HEK293 (cell line): ENCODE measurements at regions not wholly inside any gene's neighbourhood (a gene's known extent, or its start where the extent isn't known, plus 50 kb on each side); places are given as distances from the start of the nearest gene placed in this dataset.

Source experiments
- MYNN ChIP-seq: fragments of 450-650 bp; formaldehyde crosslinking; IDR thresholded peaks from 2 replicates; pipeline ENCODE4 v1.5.1; 2016; ENCODE audit warnings: missing biosample characterization, missing genetic modification characterization, borderline replicate concordance
- TCF7L2 ChIP-seq: IDR thresholded peaks from 2 replicates; pipeline ENCODE4 v1.6.1; 2011; ENCODE audit warnings: low read depth, mild to moderate bottlenecking, inconsistent platforms, low read length, moderate library complexity, borderline replicate concordance
- ZNF19 ChIP-seq: fragments of 450-650 bp; formaldehyde crosslinking; IDR thresholded peaks from 2 replicates; pipeline ENCODE4; 2016; ENCODE audit warnings: missing biosample characterization, missing genetic modification characterization, low read depth
- ZNF335 ChIP-seq: fragments of 450-650 bp; formaldehyde crosslinking; conservative IDR thresholded peaks from 2 replicates; pipeline ENCODE4 v1.5.1; 2016; ENCODE audit warnings: missing biosample characterization, missing genetic modification characterization
- TF ChIP-seq, protein P1 (sequence below): fragments of 450-650 bp; formaldehyde crosslinking; IDR thresholded peaks from 2 replicates; pipeline ENCODE4 v1.5.1; 2016; ENCODE audit warnings: missing biosample characterization, missing genetic modification characterization
- TF ChIP-seq, protein P2 (sequence below): fragments of 450-650 bp; formaldehyde crosslinking; IDR thresholded peaks from 2 replicates; pipeline ENCODE4 v1.5.1; 2016; ENCODE audit warnings: missing biosample characterization, missing genetic modification characterization

DNA sequence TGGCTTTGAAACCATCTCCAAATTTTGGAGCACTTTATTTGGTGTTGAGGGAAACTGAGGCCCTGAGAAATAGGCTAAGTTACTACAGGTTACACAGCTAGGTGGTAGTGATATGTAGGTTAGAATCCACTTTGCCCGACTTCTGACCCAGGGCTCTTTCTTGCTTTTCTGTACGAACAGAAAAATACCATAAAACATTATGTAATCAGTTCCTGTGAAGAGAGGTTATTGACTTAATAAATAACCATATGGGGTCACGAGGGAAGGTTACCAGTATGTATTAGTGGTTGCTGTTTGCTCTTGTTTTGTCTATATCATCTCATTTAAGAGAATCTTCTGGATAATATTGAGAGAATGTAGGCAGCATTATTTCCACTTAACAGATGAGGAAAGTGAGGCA, 172.2 kb upstream of the MAF start:
- TF ChIP-seq, protein P1, sequence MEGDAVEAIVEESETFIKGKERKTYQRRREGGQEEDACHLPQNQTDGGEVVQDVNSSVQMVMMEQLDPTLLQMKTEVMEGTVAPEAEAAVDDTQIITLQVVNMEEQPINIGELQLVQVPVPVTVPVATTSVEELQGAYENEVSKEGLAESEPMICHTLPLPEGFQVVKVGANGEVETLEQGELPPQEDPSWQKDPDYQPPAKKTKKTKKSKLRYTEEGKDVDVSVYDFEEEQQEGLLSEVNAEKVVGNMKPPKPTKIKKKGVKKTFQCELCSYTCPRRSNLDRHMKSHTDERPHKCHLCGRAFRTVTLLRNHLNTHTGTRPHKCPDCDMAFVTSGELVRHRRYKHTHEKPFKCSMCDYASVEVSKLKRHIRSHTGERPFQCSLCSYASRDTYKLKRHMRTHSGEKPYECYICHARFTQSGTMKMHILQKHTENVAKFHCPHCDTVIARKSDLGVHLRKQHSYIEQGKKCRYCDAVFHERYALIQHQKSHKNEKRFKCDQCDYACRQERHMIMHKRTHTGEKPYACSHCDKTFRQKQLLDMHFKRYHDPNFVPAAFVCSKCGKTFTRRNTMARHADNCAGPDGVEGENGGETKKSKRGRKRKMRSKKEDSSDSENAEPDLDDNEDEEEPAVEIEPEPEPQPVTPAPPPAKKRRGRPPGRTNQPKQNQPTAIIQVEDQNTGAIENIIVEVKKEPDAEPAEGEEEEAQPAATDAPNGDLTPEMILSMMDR (tag by site-specific recombination) = no peak
- TF ChIP-seq TCF7L2 = no peak
- no peak for TF ChIP-seq MYNN
- TF ChIP-seq, protein P2, sequence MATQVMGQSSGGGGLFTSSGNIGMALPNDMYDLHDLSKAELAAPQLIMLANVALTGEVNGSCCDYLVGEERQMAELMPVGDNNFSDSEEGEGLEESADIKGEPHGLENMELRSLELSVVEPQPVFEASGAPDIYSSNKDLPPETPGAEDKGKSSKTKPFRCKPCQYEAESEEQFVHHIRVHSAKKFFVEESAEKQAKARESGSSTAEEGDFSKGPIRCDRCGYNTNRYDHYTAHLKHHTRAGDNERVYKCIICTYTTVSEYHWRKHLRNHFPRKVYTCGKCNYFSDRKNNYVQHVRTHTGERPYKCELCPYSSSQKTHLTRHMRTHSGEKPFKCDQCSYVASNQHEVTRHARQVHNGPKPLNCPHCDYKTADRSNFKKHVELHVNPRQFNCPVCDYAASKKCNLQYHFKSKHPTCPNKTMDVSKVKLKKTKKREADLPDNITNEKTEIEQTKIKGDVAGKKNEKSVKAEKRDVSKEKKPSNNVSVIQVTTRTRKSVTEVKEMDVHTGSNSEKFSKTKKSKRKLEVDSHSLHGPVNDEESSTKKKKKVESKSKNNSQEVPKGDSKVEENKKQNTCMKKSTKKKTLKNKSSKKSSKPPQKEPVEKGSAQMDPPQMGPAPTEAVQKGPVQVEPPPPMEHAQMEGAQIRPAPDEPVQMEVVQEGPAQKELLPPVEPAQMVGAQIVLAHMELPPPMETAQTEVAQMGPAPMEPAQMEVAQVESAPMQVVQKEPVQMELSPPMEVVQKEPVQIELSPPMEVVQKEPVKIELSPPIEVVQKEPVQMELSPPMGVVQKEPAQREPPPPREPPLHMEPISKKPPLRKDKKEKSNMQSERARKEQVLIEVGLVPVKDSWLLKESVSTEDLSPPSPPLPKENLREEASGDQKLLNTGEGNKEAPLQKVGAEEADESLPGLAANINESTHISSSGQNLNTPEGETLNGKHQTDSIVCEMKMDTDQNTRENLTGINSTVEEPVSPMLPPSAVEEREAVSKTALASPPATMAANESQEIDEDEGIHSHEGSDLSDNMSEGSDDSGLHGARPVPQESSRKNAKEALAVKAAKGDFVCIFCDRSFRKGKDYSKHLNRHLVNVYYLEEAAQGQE (tag by site-specific recombination) = no peak
- no peak for TF ChIP-seq ZNF19 (tag by site-specific recombination)
- TF ChIP-seq ZNF335 (tag by site-specific recombination) = no peak
